Loucy (cell line): ENCODE measurements at regions not wholly inside any gene's neighbourhood (a gene's known extent, or its start where the extent isn't known, plus 50 kb on each side); places are given as distances from the start of the nearest gene placed in this dataset.

ENCODE experiments used
- H2AFZ ChIP-seq: fragments of 200-600 bp; sonication (generic); 2 replicates; pipeline ENCODE4 v1.6.0; 2016; ENCODE audit warnings: antibody characterized with exemption, mild to moderate bottlenecking, low read length, moderate library complexity
- H3F3A ChIP-seq: fragments of 200-600 bp; 2 replicates; pipeline ENCODE4 v1.6.0; 2016; ENCODE audit warnings: antibody characterized with exemption, low read depth, mild to moderate bottlenecking
- H3K27me3 ChIP-seq: fragments of 200-600 bp; sonication (generic); 2 replicates; pipeline ENCODE4 v1.6.1; 2014; ENCODE audit warnings: low read length, mild to moderate bottlenecking; ENCODE audit not compliant: insufficient read depth, poor library complexity, severe bottlenecking
- H3K36me3 ChIP-seq: fragments of 200-600 bp; sonication (generic); 2 replicates; pipeline ENCODE4 v1.6.1; 2016; ENCODE audit warnings: low read length; ENCODE audit not compliant: insufficient read depth
- H3K4me1 ChIP-seq: fragments of 200-600 bp; sonication (generic); 2 replicates; pipeline ENCODE4 v1.5.1; 2014; ENCODE audit warnings: low read length, mild to moderate bottlenecking; ENCODE audit not compliant: insufficient read depth, poor library complexity, severe bottlenecking
- H3K4me2 ChIP-seq: fragments of 200-600 bp; sonication (generic); 2 replicates; pipeline ENCODE4 v1.6.0; 2014; ENCODE audit warnings: antibody characterized with exemption, low read length, low read depth, mild to moderate bottlenecking; ENCODE audit not compliant: poor library complexity, severe bottlenecking
- H3K4me3 ChIP-seq: fragments of 200-600 bp; sonication (generic); 2 replicates; pipeline ENCODE4 v1.5.1; 2014; ENCODE audit warnings: low read length, mild to moderate bottlenecking, mixed read lengths; ENCODE audit not compliant: poor library complexity, severe bottlenecking
- H3K79me2 ChIP-seq: fragments of 200-600 bp; sonication (generic); 2 replicates; pipeline ENCODE4 v1.6.1; 2014; ENCODE audit warnings: low read length; ENCODE audit not compliant: insufficient read depth
- H3K9ac ChIP-seq: fragments of 200-600 bp; sonication (generic); 2 replicates; pipeline ENCODE4 v1.6.0; 2014; ENCODE audit warnings: mild to moderate bottlenecking, low read depth, low read length, moderate library complexity; ENCODE audit not compliant: poor library complexity, severe bottlenecking
- H3K9me2 ChIP-seq: fragments of 200-600 bp; sonication (generic); replicated peaks from 2 replicates; pipeline ENCODE4 v1.6.1; 2016; ENCODE audit warnings: low read depth, low read length, mixed read lengths
- H3K9me3 ChIP-seq: fragments of 200-600 bp; sonication (generic); 2 replicates; pipeline ENCODE4 v1.6.1; 2014; ENCODE audit warnings: mild to moderate bottlenecking, antibody characterized with exemption, low read length, low read depth; ENCODE audit not compliant: insufficient read depth
- H4K20me1 ChIP-seq: fragments of 200-600 bp; sonication (generic); 2 replicates; pipeline ENCODE4 v1.6.0; 2014; ENCODE audit warnings: antibody characterized with exemption, low read length, mild to moderate bottlenecking; ENCODE audit not compliant: insufficient read depth, poor library complexity, severe bottlenecking
- EZH2phosphoT487 ChIP-seq: fragments of 200-600 bp; IDR thresholded peaks from 2 replicates; pipeline ENCODE4 v1.6.1; 2018; ENCODE audit warnings: antibody characterized with exemption, mild to moderate bottlenecking, moderate library complexity, borderline replicate concordance
- TF ChIP-seq, protein P1 (sequence below): fragments of 200-600 bp; sonication (generic); conservative IDR thresholded peaks from 2 replicates; pipeline ENCODE4 v1.5.1; 2014; ENCODE audit warnings: mild to moderate bottlenecking, antibody characterized with exemption, low read length

DNA sequence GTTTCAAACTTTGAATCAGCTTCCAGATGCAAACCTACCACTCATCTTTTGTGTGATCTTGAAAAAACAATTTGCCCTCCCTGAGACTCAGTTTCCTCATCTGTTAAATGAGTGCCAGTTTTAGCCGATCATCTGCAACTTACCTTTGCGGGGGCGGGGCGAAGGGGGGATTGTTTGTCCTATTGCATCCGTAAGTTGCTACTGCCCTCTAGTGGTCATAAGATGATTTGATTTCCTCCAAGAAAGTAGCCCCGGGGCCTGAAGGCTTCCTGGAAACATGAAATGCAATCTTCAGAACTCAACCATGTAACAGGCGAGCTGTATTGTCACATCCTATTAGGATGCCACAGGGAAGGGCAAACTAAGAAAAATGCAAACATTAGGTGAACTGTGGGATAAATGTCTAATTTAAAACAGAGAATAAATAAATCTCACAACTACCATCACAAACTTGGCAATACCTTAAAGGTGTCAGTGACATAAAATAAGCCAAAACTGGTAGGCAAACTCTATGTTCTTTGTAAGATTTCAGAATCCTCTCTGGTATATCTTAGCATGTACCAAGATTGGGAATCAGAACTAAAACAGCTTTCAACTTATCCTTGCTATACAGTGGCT is 63.5 kb upstream of the CLDN18 start:
- Histone ChIP-seq H3K9ac (no peak overlapping the region), H4K20me1 (no peaks in the 10 kb centered on the region), H3K4me2 (peak overlapping the region; percentile 10), H3K4me1 (no peaks in the 10 kb centered on the region), H3K4me3 (no peak overlapping the region), H3K27me3 (no peaks in the 10 kb centered on the region), H3K9me2 (no peaks in the 10 kb centered on the region), H3F3A (no peaks in the 10 kb centered on the region), H3K79me2 (no peaks in the 10 kb centered on the region), H3K36me3 (no peaks in the 10 kb centered on the region), H3K9me3 (no peaks in the 10 kb centered on the region), H2AFZ (peak overlapping the region; percentile 80)
- TF ChIP-seq, protein P1, sequence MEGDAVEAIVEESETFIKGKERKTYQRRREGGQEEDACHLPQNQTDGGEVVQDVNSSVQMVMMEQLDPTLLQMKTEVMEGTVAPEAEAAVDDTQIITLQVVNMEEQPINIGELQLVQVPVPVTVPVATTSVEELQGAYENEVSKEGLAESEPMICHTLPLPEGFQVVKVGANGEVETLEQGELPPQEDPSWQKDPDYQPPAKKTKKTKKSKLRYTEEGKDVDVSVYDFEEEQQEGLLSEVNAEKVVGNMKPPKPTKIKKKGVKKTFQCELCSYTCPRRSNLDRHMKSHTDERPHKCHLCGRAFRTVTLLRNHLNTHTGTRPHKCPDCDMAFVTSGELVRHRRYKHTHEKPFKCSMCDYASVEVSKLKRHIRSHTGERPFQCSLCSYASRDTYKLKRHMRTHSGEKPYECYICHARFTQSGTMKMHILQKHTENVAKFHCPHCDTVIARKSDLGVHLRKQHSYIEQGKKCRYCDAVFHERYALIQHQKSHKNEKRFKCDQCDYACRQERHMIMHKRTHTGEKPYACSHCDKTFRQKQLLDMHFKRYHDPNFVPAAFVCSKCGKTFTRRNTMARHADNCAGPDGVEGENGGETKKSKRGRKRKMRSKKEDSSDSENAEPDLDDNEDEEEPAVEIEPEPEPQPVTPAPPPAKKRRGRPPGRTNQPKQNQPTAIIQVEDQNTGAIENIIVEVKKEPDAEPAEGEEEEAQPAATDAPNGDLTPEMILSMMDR, result peak; percentile 88
- no peak for TF ChIP-seq EZH2phosphoT487

DNA sequence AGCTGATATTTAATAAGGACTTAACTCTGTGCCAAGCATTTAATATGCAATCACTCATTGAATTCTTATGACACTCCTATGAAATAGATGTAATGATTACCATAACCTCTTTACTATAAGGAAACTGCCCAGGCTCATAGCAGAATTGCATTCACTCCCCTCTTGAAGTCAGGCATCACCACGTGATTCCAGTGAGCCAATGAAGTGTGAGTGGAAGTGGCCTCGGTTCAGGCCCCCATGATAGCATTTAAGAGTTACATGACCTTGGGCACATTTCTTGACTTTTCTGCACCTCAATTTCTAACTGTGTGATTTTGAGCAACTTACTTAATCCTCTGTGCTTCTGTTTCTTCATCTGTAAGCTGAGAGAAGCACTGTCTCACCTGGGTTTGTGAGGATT is 62.8 kb upstream of the CLDN18 start:
- Histone ChIP-seq H3K79me2 (no peaks in the 10 kb centered on the region), H4K20me1 (no peaks in the 10 kb centered on the region), H2AFZ (peak overlapping the region; percentile 80; the same call in 1 of the 2 replicates), H3K4me2 (no peak overlapping the region), H3K9me3 (no peaks in the 10 kb centered on the region), H3K9me2 (no peaks in the 10 kb centered on the region), H3K4me1 (no peaks in the 10 kb centered on the region), H3F3A (no peaks in the 10 kb centered on the region), H3K27me3 (no peaks in the 10 kb centered on the region), H3K36me3 (no peaks in the 10 kb centered on the region), H3K4me3 (no peak overlapping the region), H3K9ac (no peak overlapping the region)
- no peak for TF ChIP-seq EZH2phosphoT487

DNA sequence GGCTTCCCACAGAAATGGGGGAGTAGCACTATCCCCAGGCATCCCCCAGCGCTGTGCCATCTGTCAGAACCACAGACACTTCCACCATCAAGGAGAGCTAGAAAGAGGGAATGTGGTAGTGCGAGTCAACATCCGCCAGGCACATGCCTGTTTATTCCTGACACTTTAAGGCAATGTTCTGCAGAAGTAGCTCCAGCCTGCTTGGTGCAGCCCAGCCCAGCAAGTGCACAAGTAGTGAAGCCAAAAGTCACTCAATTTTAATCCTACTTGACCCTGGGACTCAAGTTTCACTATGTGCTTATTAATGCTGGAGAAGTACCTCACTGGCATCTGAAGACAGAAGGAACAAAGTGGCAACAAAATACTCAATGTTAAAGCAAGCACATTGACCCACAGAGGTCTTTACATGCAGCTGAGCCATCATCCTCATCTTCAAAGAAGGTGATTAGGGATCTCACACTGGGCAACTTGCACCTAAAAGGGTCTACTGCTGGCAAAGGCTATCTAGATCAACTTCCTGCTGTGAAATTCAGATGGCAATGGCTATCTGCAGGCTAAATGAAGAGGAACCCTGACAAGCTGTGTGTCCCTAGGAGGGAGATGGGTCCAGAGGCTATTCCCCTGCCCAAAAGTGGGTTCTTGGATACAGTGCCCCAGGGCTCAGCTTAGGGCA is 61.4 kb upstream of the CLDN18 start:
- Histone ChIP-seq H3K4me3 (no peak overlapping the region), H3K4me1 (no peaks in the 10 kb centered on the region), H3K9ac (no peak overlapping the region), H3K4me2 (no peak overlapping the region), H3F3A (no peaks in the 10 kb centered on the region), H3K9me2 (no peaks in the 10 kb centered on the region), H4K20me1 (no peaks in the 10 kb centered on the region), H2AFZ (no peak overlapping the region), H3K9me3 (no peaks in the 10 kb centered on the region), H3K27me3 (no peaks in the 10 kb centered on the region), H3K79me2 (no peaks in the 10 kb centered on the region), H3K36me3 (no peaks in the 10 kb centered on the region)
- TF ChIP-seq, protein P1, result no peak
- TF ChIP-seq EZH2phosphoT487, result no peak
